ENCODE measurements at regions not wholly inside any gene's neighbourhood (a gene's known extent, or its start where the extent isn't known, plus 50 kb on each side); places are given as distances from the start of the nearest gene placed in this dataset.
A peak's percentile ranks its signal among the peaks of the same experiment; 100 is the strongest.

- peak overlapping the region in 3 of 4 donors; percentile 51 to 63 (median 55) for H3K27ac ChIP-seq
- TF ChIP-seq POLR2AphosphoS5 (IDR thresholded peaks at IDR 0.05) = no peak
- TF ChIP-seq EP300 (IDR thresholded peaks at IDR 0.05) = no peak
- no peak for TF ChIP-seq POLR2A (IDR thresholded peaks at IDR 0.05)
- no peak for TF ChIP-seq CTCF (IDR thresholded peaks at IDR 0.05)
- 81% methylated on average over 11 to 12 of the region's 12 CpGs for WGBS, 2 donors (ENCODE audit: low coverage in 1 of 2)
These were observed 128.7 kb downstream of the PALM2AKAP2 start for GRCh38 chr9:109908459-109909390.

DNA sequence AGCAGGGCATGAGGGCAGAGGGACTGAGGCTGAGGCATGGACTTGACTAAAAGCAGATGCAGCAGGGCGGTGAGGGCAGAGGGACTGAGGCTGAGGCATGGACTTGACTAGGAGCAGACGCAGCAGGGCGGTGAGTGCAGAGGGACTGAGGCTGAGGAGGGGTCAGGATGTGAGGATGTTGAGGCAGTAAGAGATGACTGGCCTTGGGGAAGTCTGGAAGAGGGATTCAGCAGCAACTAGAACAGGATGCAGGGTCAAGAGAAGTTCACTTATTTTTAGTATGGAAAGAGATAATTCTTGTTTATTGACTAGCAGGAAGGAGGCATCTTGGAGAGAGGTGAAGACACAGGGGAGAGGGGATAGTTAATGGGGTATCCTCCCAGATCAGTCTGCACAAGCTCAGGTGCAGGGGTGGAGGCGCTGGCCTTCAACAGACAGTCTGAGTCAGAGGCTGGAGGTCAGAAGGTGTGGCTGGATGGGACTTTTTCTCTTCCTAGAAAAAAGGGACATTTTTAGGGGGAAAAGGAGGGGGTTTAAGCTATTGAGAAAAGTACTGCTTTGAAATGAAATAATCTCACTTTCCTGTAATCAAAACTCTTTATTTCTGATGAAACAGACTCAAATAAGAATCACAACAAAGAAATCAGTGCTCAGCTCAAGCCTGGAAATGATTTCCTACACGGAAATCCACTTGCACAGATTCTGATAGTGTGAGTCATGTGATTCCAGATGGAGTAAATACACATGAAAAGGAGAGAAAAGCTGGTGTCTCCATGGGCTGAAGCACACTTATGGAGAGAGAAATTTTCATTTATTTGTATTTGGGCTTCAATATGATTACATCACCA is 130.9 kb downstream of the PALM2AKAP2 start:
- H3K36me3 ChIP-seq = no peaks in the 10 kb centered on the region
- WGBS, 2 donors (ENCODE audit: low coverage in 1 of 2) = 60 to 71% methylated on average over 3 to 5 of the region's 5 CpGs
- peaks cover 0 to 33% (median 9%) of the 10 kb centered on the region in 3 donors for H3K4me1 ChIP-seq
- TF ChIP-seq POLR2A (IDR thresholded peaks at IDR 0.05) (no peak), CTCF (IDR thresholded peaks at IDR 0.05) (no peak), EP300 (IDR thresholded peaks at IDR 0.05) (no peak), POLR2AphosphoS5 (IDR thresholded peaks at IDR 0.05) (peak; percentile 11)
- H3K27me3 ChIP-seq = no peaks in the 10 kb centered on the region
- H3K27ac ChIP-seq = peak overlapping the region in 3 of 4 donors; percentile 37 to 61 (median 44)
- no peak overlapping the region for H3K4me3 ChIP-seq
- no peaks in the 10 kb centered on the region for H3K9me3 ChIP-seq
- ATAC-seq = peak; percentile 26

More at GRCh38 chr9:109908459-109909390, 128.7 kb downstream of the PALM2AKAP2 start:
- Histone ChIP-seq H3K27me3 (no peaks in the 10 kb centered on the region), H3K36me3 (no peaks in the 10 kb centered on the region), H3K4me3 (no peak overlapping the region), H3K4me1 (peaks cover 0 to 33% (median 9%) of the 10 kb centered on the region in 3 donors), H3K9me3 (no peaks in the 10 kb centered on the region)
- no peak for ATAC-seq

- no peak for ATAC-seq
- TF ChIP-seq EP300 (IDR thresholded peaks at IDR 0.05) (no peak), POLR2A (IDR thresholded peaks at IDR 0.05) (no peak), CTCF (IDR thresholded peaks at IDR 0.05) (no peak)
- H3K4me3 ChIP-seq = no peak overlapping the region
- peaks cover 0 to 33% (median 9%) of the 10 kb centered on the region in 3 donors for H3K4me1 ChIP-seq
- 24 to 26% methylated on average over 3 to 4 of the region's 4 CpGs for WGBS, 2 donors (ENCODE audit: low coverage in 1 of 2)
- peak overlapping the region in 3 of 4 donors; percentile 45 to 61 (median 59) for H3K27ac ChIP-seq
- H3K9me3 ChIP-seq = no peaks in the 10 kb centered on the region
- no peaks in the 10 kb centered on the region for H3K36me3 ChIP-seq
- no peaks in the 10 kb centered on the region for H3K27me3 ChIP-seq
These were observed 132.1 kb downstream of the PALM2AKAP2 start for GRCh38 chr9:109912082-109912582.

GRCh38 chr9:109912726-109913460 is 132.9 kb downstream of the PALM2AKAP2 start:
- 36 to 100% methylated on average over 1 to 7 of the region's 7 CpGs for WGBS, 2 donors (ENCODE audit: low coverage in 1 of 2)
- ATAC-seq = no peak
- peak; percentile 40 for TF ChIP-seq POLR2AphosphoS5 (IDR thresholded peaks at IDR 0.05)
- no peak for TF ChIP-seq CTCF (IDR thresholded peaks at IDR 0.05)
- Histone ChIP-seq H3K9me3 (no peaks in the 10 kb centered on the region), H3K27me3 (no peaks in the 10 kb centered on the region), H3K4me1 (peaks cover 0 to 37% (median 9%) of the 10 kb centered on the region in 3 donors), H3K4me3 (no peak overlapping the region), H3K27ac (peak overlapping the region in 3 of 4 donors; percentile 45 to 61 (median 59)), H3K36me3 (no peaks in the 10 kb centered on the region)
